ENCODE measurements at regions not wholly inside any gene's neighbourhood (a gene's known extent, or its start where the extent isn't known, plus 50 kb on each side); places are given as distances from the start of the nearest gene placed in this dataset.

GRCh38 chr19:29397748-29398147 lies 128.0 kb upstream of the VSTM2B start:
- no peak for DNase-seq (ENCODE audit: low read depth in 3 of 3)

GRCh38 chr19:29399804-29400203 lies 126.0 kb upstream of the VSTM2B start:
- no peak for DNase-seq (ENCODE audit: low read depth in 3 of 3)

- no peak for DNase-seq (ENCODE audit: low read depth in 3 of 3)
Observed at GRCh38 chr19:29400917-29401711, 124.7 kb upstream of the VSTM2B start.

- DNase-seq (ENCODE audit: low read depth in 3 of 3) = no peak
Observed at GRCh38 chr19:29401712-29402421, 123.9 kb upstream of the VSTM2B start.

GRCh38 chr19:29402563-29402962 lies 123.2 kb upstream of the VSTM2B start:
- DNase-seq (ENCODE audit: low read depth in 3 of 3) = no peak

- no peak for DNase-seq (ENCODE audit: low read depth in 3 of 3)
Observed at GRCh38 chr19:29404015-29404414, 121.8 kb upstream of the VSTM2B start.

GRCh38 chr19:29404951-29405727 lies 120.7 kb upstream of the VSTM2B start:
- no peak for DNase-seq (ENCODE audit: low read depth in 3 of 3)

- no peak for DNase-seq (ENCODE audit: low read depth in 3 of 3)
Observed at GRCh38 chr19:29405728-29405995, 120.1 kb upstream of the VSTM2B start.

GRCh38 chr19:29409076-29409862 lies 116.5 kb upstream of the VSTM2B start:
- DNase-seq (ENCODE audit: low read depth in 3 of 3) = no peak

- no peak for DNase-seq (ENCODE audit: low read depth in 3 of 3)
Observed at GRCh38 chr19:29410601-29411000, 115.2 kb upstream of the VSTM2B start.

GRCh38 chr19:29411113-29411581 lies 114.6 kb upstream of the VSTM2B start:
- no peak for DNase-seq (ENCODE audit: low read depth in 3 of 3)

GRCh38 chr19:29413435-29413834 lies 112.4 kb upstream of the VSTM2B start:
- no peak for DNase-seq (ENCODE audit: low read depth in 3 of 3)

GRCh38 chr19:29415507-29415906 lies 110.3 kb upstream of the VSTM2B start:
- DNase-seq (ENCODE audit: low read depth in 3 of 3) = no peak

GRCh38 chr19:29417048-29417447 lies 108.7 kb upstream of the VSTM2B start:
- DNase-seq (ENCODE audit: low read depth in 3 of 3) = no peak

GRCh38 chr19:29418201-29418600 lies 107.6 kb upstream of the VSTM2B start:
- no peak for DNase-seq (ENCODE audit: low read depth in 3 of 3)

- no peak for DNase-seq (ENCODE audit: low read depth in 3 of 3)
Observed at GRCh38 chr19:29420065-29420464, 105.7 kb upstream of the VSTM2B start.

- no peak for DNase-seq (ENCODE audit: low read depth in 3 of 3)
Observed at GRCh38 chr19:29420482-29421195, 105.2 kb upstream of the VSTM2B start.

- DNase-seq (ENCODE audit: low read depth in 3 of 3) = no peak
Observed at GRCh38 chr19:29421196-29421545, 104.6 kb upstream of the VSTM2B start.

- no peak for DNase-seq (ENCODE audit: low read depth in 3 of 3)
Observed at GRCh38 chr19:29422047-29422446, 103.7 kb upstream of the VSTM2B start.

GRCh38 chr19:29422486-29423085 lies 103.2 kb upstream of the VSTM2B start:
- no peak for DNase-seq (ENCODE audit: low read depth in 3 of 3)

GRCh38 chr19:29428071-29428470 lies 97.7 kb upstream of the VSTM2B start:
- DNase-seq (ENCODE audit: low read depth in 3 of 3) = no peak

All from stimulated activated CD4-positive, alpha-beta T cell treated with anti-CD3 and anti-CD28 coated beads, TNF-alpha, amount 100 ng/mL, for 48 hours (primary cell).